Endothelial cell of umbilical vein (primary cell): ENCODE measurements at regions not wholly inside any gene's neighbourhood (a gene's known extent, or its start where the extent isn't known, plus 50 kb on each side); places are given as distances from the start of the nearest gene placed in this dataset.
A peak's percentile ranks its signal among the peaks of the same experiment; 100 is the strongest.

Experiments used
- BruUV-seq: library from RNA; stranded (reverse); fragments of 400-500 nt; replicated peaks from 2 replicates; lab custom pipeline; 2021; lab: Mats Ljungman, UMichigan
- CTCF ChIA-PET: fragments of 300-600, 350-600 bp; sonication (Branson Sonifier 250); formaldehyde crosslinking; loops from one replicate; lab custom pipeline; 2021; ENCODE audit warnings: antibody characterized with exemption, inconsistent platforms; lab: Charles Lee
- POLR2A ChIA-PET: fragments of 300-600, 350-600 bp; sonication (Branson Sonifier 250); formaldehyde crosslinking; loops from one replicate; lab custom pipeline; 2021; ENCODE audit warnings: antibody characterized with exemption, inconsistent platforms; lab: Charles Lee
- DNase-seq: peaks from one replicate; pipeline ENCODE4 v3.0.0-alpha.2; 2011; ENCODE audit warnings: low read depth, low spot score
- FAIRE-seq: peaks from 2 replicates; lab custom pipeline; 2011; peaks lifted over from hg19 to GRCh38; lab: Jason Lieb, UNC
- H2AFZ ChIP-seq: 2 replicates; pipeline ENCODE4 v1.6.0; 2012; ENCODE audit warnings: low read depth, low read length, control low read depth, inconsistent platforms
- H3K27ac ChIP-seq: 2 replicates; pipeline ENCODE4 v1.5.1; 2011; ENCODE audit warnings: low read depth, mild to moderate bottlenecking, control low read depth, low read length, moderate library complexity; ENCODE audit not compliant: insufficient read depth
- H3K27me3 ChIP-seq, 2 experiments: 2 replicates each; pipeline versions ENCODE4 v1.6.0 to v1.6.1; 2011; ENCODE audit warnings: low read length in 2 of 2, mixed read lengths in 1 of 2; ENCODE audit not compliant: control insufficient read depth in 2 of 2, insufficient read depth in 2 of 2
- H3K36me3 ChIP-seq, 2 experiments: 2 replicates in 1 of 2; 3 replicates in 1 of 2; pipeline ENCODE4 v1.5.1; 2011; ENCODE audit warnings: low read length in 2 of 2, mild to moderate bottlenecking in 1 of 2, moderate library complexity in 1 of 2; ENCODE audit not compliant: control insufficient read depth in 2 of 2, insufficient read depth in 2 of 2; ENCODE audit errors: extremely low read depth in 1 of 2
- H3K4me1 ChIP-seq: 3 replicates; pipeline ENCODE4 v1.5.1; 2011; ENCODE audit warnings: mild to moderate bottlenecking, low read length; ENCODE audit not compliant: control insufficient read depth, insufficient read depth; ENCODE audit errors: extremely low read depth
- H3K4me2 ChIP-seq: 2 replicates; pipeline ENCODE4 v1.6.1; 2011; ENCODE audit warnings: low read length, control low read depth, mixed read lengths; ENCODE audit not compliant: insufficient read depth
- H3K4me3 ChIP-seq, 3 experiments: fragments of 200-600 bp in 1 of 3; sonication (generic), shearing (Covaris generic) in 1 of 3; replicated peaks in 1 of 3; 2 replicates each; pipeline ENCODE4 v1.5.1; 2011 to 2016; ENCODE audit warnings: control low read depth in 3 of 3, low read length in 3 of 3, mild to moderate bottlenecking in 2 of 3, inconsistent platforms in 1 of 3, low read depth in 1 of 3, moderate library complexity in 1 of 3; ENCODE audit not compliant: insufficient read depth in 1 of 3
- H3K79me2 ChIP-seq: 2 replicates; pipeline ENCODE4 v1.6.0; 2012; ENCODE audit warnings: low read length, inconsistent platforms; ENCODE audit not compliant: control insufficient read depth, insufficient read depth
- H3K9ac ChIP-seq: replicated peaks from 2 replicates; pipeline ENCODE3; 2011; ENCODE audit warnings: low read length, control low read depth; ENCODE audit not compliant: insufficient read depth; ENCODE audit errors: extremely low read depth
- H3K9me1 ChIP-seq: replicated peaks from 3 replicates; pipeline ENCODE4 v1.6.0; 2011; ENCODE audit warnings: mild to moderate bottlenecking, low read length; ENCODE audit not compliant: control insufficient read depth, insufficient read depth; ENCODE audit errors: extremely low read depth
- H3K9me3 ChIP-seq: replicated peaks from 2 replicates; pipeline ENCODE4 v1.5.1; 2012; ENCODE audit warnings: low read length, inconsistent platforms; ENCODE audit not compliant: control insufficient read depth, insufficient read depth
- H4K20me1 ChIP-seq: replicated peaks from 2 replicates; pipeline ENCODE3; 2011; ENCODE audit warnings: mild to moderate bottlenecking, low read length; ENCODE audit not compliant: control insufficient read depth, insufficient read depth; ENCODE audit errors: extremely low read depth
- CTCF ChIP-seq, 2 donors: IDR thresholded peaks; 1 replicate in 1 of 2; 2 replicates in 1 of 2; pipeline ENCODE4 v1.5.1; 2011; ENCODE audit warnings: low read length in 2 of 2, mild to moderate bottlenecking in 2 of 2, moderate library complexity in 2 of 2, control low read depth in 1 of 2, inconsistent platforms in 1 of 2, low read depth in 1 of 2; ENCODE audit not compliant: insufficient read depth in 1 of 2; ENCODE audit errors: extremely low read depth in 1 of 2
- EZH2 ChIP-seq: IDR thresholded peaks from 2 replicates; pipeline ENCODE4 v1.6.1; 2012; ENCODE audit warnings: borderline replicate concordance, low read depth, mild to moderate bottlenecking, moderate library complexity, low read length, inconsistent platforms; ENCODE audit not compliant: severe bottlenecking
- FOS ChIP-seq: IDR thresholded peaks from 2 replicates; pipeline ENCODE4 v1.6.1; 2011; ENCODE audit warnings: mild to moderate bottlenecking, low read length, moderate library complexity, borderline replicate concordance; ENCODE audit not compliant: insufficient read depth
- GATA2 ChIP-seq: IDR thresholded peaks from 2 replicates; pipeline ENCODE4 v1.7.0; 2011; ENCODE audit warnings: low read depth, mild to moderate bottlenecking, moderate library complexity, mixed read lengths, low read length; ENCODE audit not compliant: insufficient read length, insufficient read depth
- JUN ChIP-seq: IDR thresholded peaks from 2 replicates; pipeline ENCODE4 v1.6.1; 2011; ENCODE audit warnings: borderline replicate concordance, low read depth; ENCODE audit not compliant: insufficient read length, insufficient read depth
- MAX ChIP-seq: IDR thresholded peaks from 2 replicates; pipeline ENCODE4 v1.6.1; 2011; ENCODE audit not compliant: insufficient read depth, insufficient read length
- MYC ChIP-seq: IDR thresholded peaks from one replicate; pipeline ENCODE4 v1.6.1; 2011; ENCODE audit warnings: mild to moderate bottlenecking, low read depth, low read length
- POLR2A ChIP-seq: IDR thresholded peaks from 2 replicates; pipeline ENCODE4 v1.6.1; 2012; ENCODE audit warnings: low read depth, mild to moderate bottlenecking, control low read depth, low read length
- POLR2AphosphoS5 ChIP-seq: IDR thresholded peaks from 2 replicates; pipeline ENCODE4 v1.6.1; 2012; ENCODE audit warnings: low read depth, mild to moderate bottlenecking, control low read depth, low read length, moderate library complexity; ENCODE audit not compliant: insufficient read depth
- dilution Hi-C: fragments of 300-500 bp; cut with MboI; formaldehyde crosslinking; loops from one replicate; pipeline ENCODE4 v1.15.0; 2019; ENCODE audit warnings: low sequenced_read_pairs; ENCODE audit not compliant: extremely low pct_ligation_motif_present
- intact Hi-C: fragments of 100-400 bp; cut with micrococcal nuclease; formaldehyde crosslinking; loops from one replicate; pipeline ENCODE4 v1.10.0; 2022

GRCh38 chr6:146912730-146913685 lies 291.2 kb upstream of the STXBP5 start:
- DNase-seq (peak; percentile 35), FAIRE-seq (no peak)
- Histone ChIP-seq H3K9me1 (no peaks in the 10 kb centered on the region), H3K9me3 (no peaks in the 10 kb centered on the region), H3K4me3 (peak overlapping the region in 1 of 3 experiments; percentile 28), H3K27me3 (no peaks in the 10 kb centered on the region), H3K4me2 (peak overlapping the region; percentile 90), H3K79me2 (no peaks in the 10 kb centered on the region), H3K27ac (peak overlapping the region; percentile 99), H3K9ac (peak overlapping the region; percentile 96), H2AFZ (peak overlapping the region; percentile 2), H3K36me3 (no peaks in the 10 kb centered on the region), H4K20me1 (no peaks in the 10 kb centered on the region), H3K4me1 (peaks cover 39% of the 10 kb centered on the region)
- CTCF ChIA-PET: interaction anchor here (1.1 kb wide), 1 partner anchor 11 kb away, joined by 3 read pairs; no protein-coding TSS in a partner anchor
- TF ChIP-seq EZH2 (no peak), POLR2A (no peak), POLR2AphosphoS5 (no peak), MYC (no peak), GATA2 (no peak), MAX (no peak), CTCF (IDR thresholded peaks at IDR 0.05; ENCODE audit: extremely low read depth in 1 of 2, insufficient read depth in 1 of 2, low read depth in 1 of 2, low read length in 2 of 2) (no peak), JUN (no peak), FOS (no peak)
- BruUV-seq: no TSS peak
- dilution Hi-C loops: no loop called here
- intact Hi-C loops: loop anchor here (10.0 kb wide), 2 partner anchors 368 to 558 kb away; partner anchors contain the start of gene RAB32
- POLR2A ChIA-PET: no interaction called here
